ENCODE measurements at regions not wholly inside any gene's neighbourhood (a gene's known extent, or its start where the extent isn't known, plus 50 kb on each side); places are given as distances from the start of the nearest gene placed in this dataset.

GRCh38 chr20:41983159-41983558 lies 365.0 kb upstream of the CHD6 start:
- H3K4me3 ChIP-seq = no peak overlapping the region
- no peak for ATAC-seq (replicated peaks in 6 of 8)
- H3K27ac ChIP-seq = no peak overlapping the region
- WGBS, 10 experiments = 0 to 80% (median 49%) methylated on average over 1 to 3 of the region's 4 CpGs; no CpG with 5 or more reads in 5 of the 10 experiments
- no peaks in the 10 kb centered on the region for H3K4me1 ChIP-seq (replicated peaks in 1 of 2)
- in situ Hi-C loops (cut with MboI; ENCODE audit: low pct_unique_long_range_greater_than_20kb in 2 of 9, low sequenced_read_pairs in 9 of 9, unreplicated experiment in 9 of 9) = no loop called here

- 50 to 100% (median 63%) methylated on average over 1 to 2 of the region's 3 CpGs; no CpG with 5 or more reads in 5 of the 10 experiments for WGBS, 10 experiments
- in situ Hi-C loops (cut with MboI; ENCODE audit: low pct_unique_long_range_greater_than_20kb in 2 of 9, low sequenced_read_pairs in 9 of 9, unreplicated experiment in 9 of 9) = no loop called here
Observed at GRCh38 chr20:41981746-41982145, 363.6 kb upstream of the CHD6 start.

GRCh38 chr20:41978875-41979274 lies 360.7 kb upstream of the CHD6 start:
- 35 to 94% (median 77%) methylated on average over 3 to 4 of the region's 4 CpGs; no CpG with 5 or more reads in 4 of the 10 experiments for WGBS, 10 experiments
- H3K4me1 ChIP-seq (replicated peaks in 1 of 2) = no peaks in the 10 kb centered on the region
- no peak for ATAC-seq (replicated peaks in 6 of 8)
- in situ Hi-C loops (cut with MboI; ENCODE audit: low pct_unique_long_range_greater_than_20kb in 2 of 9, low sequenced_read_pairs in 9 of 9, unreplicated experiment in 9 of 9) = no loop called here
- H3K4me3 ChIP-seq = no peak overlapping the region
- H3K27ac ChIP-seq = no peak overlapping the region

More at GRCh38 chr20:41981746-41982145, 363.6 kb upstream of the CHD6 start:
- no peak for ATAC-seq (replicated peaks in 6 of 8)
- Histone ChIP-seq H3K27ac (no peak overlapping the region), H3K4me3 (no peak overlapping the region), H3K4me1 (replicated peaks in 1 of 2) (no peaks in the 10 kb centered on the region)

- ATAC-seq (replicated peaks in 6 of 8) = no peak
- H3K4me1 ChIP-seq (replicated peaks in 1 of 2) = no peaks in the 10 kb centered on the region
- no peak overlapping the region for H3K27ac ChIP-seq
- 14 to 70% (median 25%) methylated on average over 1 to 4 of the region's 4 CpGs; no CpG with 5 or more reads in 3 of the 10 experiments for WGBS, 10 experiments
- in situ Hi-C loops (cut with MboI; ENCODE audit: low pct_unique_long_range_greater_than_20kb in 2 of 9, low sequenced_read_pairs in 9 of 9, unreplicated experiment in 9 of 9) = no loop called here
- no peak overlapping the region for H3K4me3 ChIP-seq
Observed at GRCh38 chr20:41978246-41978790, 360.1 kb upstream of the CHD6 start.

- Histone ChIP-seq H3K27ac (no peak overlapping the region), H3K4me3 (no peak overlapping the region), H3K4me1 (replicated peaks in 1 of 2) (peaks cover 0 to 5% of the 10 kb centered on the region in 2 donors)
- WGBS, 10 experiments = 0 to 80% (median 42%) methylated on average over 1 to 6 of the region's 6 CpGs; no CpG with 5 or more reads in 3 of the 10 experiments
- in situ Hi-C loops (cut with MboI; ENCODE audit: low pct_unique_long_range_greater_than_20kb in 2 of 9, low sequenced_read_pairs in 9 of 9, unreplicated experiment in 9 of 9) = no loop called here
- no peak for ATAC-seq (replicated peaks in 6 of 8)
Observed at GRCh38 chr20:41969656-41970055, 351.5 kb upstream of the CHD6 start.

GRCh38 chr20:41960166-41960565 lies 342.0 kb upstream of the CHD6 start:
- Histone ChIP-seq H3K4me1 (replicated peaks in 1 of 2) (no peaks in the 10 kb centered on the region), H3K27ac (no peak overlapping the region), H3K4me3 (no peak overlapping the region)
- ATAC-seq (replicated peaks in 6 of 8) = no peak
- WGBS, 10 experiments = 11 to 70% (median 42%) methylated on average over 3 to 7 of the region's 7 CpGs; no CpG with 5 or more reads in 4 of the 10 experiments
- in situ Hi-C loops (cut with MboI; ENCODE audit: low pct_unique_long_range_greater_than_20kb in 2 of 9, low sequenced_read_pairs in 9 of 9, unreplicated experiment in 9 of 9) = no loop called here

GRCh38 chr20:41958391-41958790 lies 340.2 kb upstream of the CHD6 start:
- Histone ChIP-seq H3K27ac (no peak overlapping the region), H3K4me3 (no peak overlapping the region), H3K4me1 (replicated peaks in 1 of 2) (no peaks in the 10 kb centered on the region)
- 0 to 100% (median 33%) methylated on average over 1 of the region's 1 CpG; no CpG with 5 or more reads in 3 of the 10 experiments for WGBS, 10 experiments
- in situ Hi-C loops (cut with MboI; ENCODE audit: low pct_unique_long_range_greater_than_20kb in 2 of 9, low sequenced_read_pairs in 9 of 9, unreplicated experiment in 9 of 9) = no loop called here
- ATAC-seq (replicated peaks in 6 of 8) = no peak

GRCh38 chr20:41956338-41957074 lies 338.3 kb upstream of the CHD6 start:
- in situ Hi-C loops (cut with MboI; ENCODE audit: low pct_unique_long_range_greater_than_20kb in 2 of 9, low sequenced_read_pairs in 9 of 9, unreplicated experiment in 9 of 9) = no loop called here
- no peak overlapping the region for H3K4me3 ChIP-seq
- ATAC-seq (replicated peaks in 6 of 8) = peak in 3 of 8 experiments; percentile 47 to 74 (median 64)
- no peaks in the 10 kb centered on the region for H3K4me1 ChIP-seq (replicated peaks in 1 of 2)
- 9 to 51% (median 44%) methylated on average over 3 to 6 of the region's 6 CpGs; no CpG with 5 or more reads in 1 of the 10 experiments for WGBS, 10 experiments
- no peak overlapping the region for H3K27ac ChIP-seq

- ATAC-seq (replicated peaks in 6 of 8) = peak in 3 of 8 experiments; percentile 45 to 92 (median 76)
- Histone ChIP-seq H3K4me3 (no peak overlapping the region), H3K4me1 (replicated peaks in 1 of 2) (no peaks in the 10 kb centered on the region), H3K27ac (no peak overlapping the region)
- WGBS, 10 experiments = 0 to 95% (median 67%) methylated on average over 1 to 5 of the region's 5 CpGs; no CpG with 5 or more reads in 3 of the 10 experiments
- in situ Hi-C loops (cut with MboI; ENCODE audit: low pct_unique_long_range_greater_than_20kb in 2 of 9, low sequenced_read_pairs in 9 of 9, unreplicated experiment in 9 of 9) = no loop called here
Observed at GRCh38 chr20:41952166-41952565, 334.0 kb upstream of the CHD6 start.

GRCh38 chr20:41951615-41952014 lies 333.4 kb upstream of the CHD6 start:
- WGBS, 10 experiments = 0 to 83% (median 33%) methylated on average over 1 to 2 of the region's 2 CpGs; no CpG with 5 or more reads in 3 of the 10 experiments

GRCh38 chr20:41939659-41940058 lies 321.5 kb upstream of the CHD6 start:
- WGBS, 10 experiments = 0 to 71% (median 50%) methylated on average over 1 to 5 of the region's 5 CpGs; no CpG with 5 or more reads in 1 of the 10 experiments
- H3K4me3 ChIP-seq = no peak overlapping the region
- in situ Hi-C loops (cut with MboI; ENCODE audit: low pct_unique_long_range_greater_than_20kb in 2 of 9, low sequenced_read_pairs in 9 of 9, unreplicated experiment in 9 of 9) = no loop called here
- H3K4me1 ChIP-seq (replicated peaks in 1 of 2) = peaks cover 0 to 3% of the 10 kb centered on the region in 2 donors
- no peak overlapping the region for H3K27ac ChIP-seq
- peak in 3 of 8 experiments; percentile 64 to 97 (median 76) for ATAC-seq (replicated peaks in 6 of 8)

More at GRCh38 chr20:41951615-41952014, 333.4 kb upstream of the CHD6 start:
- H3K27ac ChIP-seq = no peak overlapping the region
- H3K4me1 ChIP-seq (replicated peaks in 1 of 2) = no peaks in the 10 kb centered on the region
- no peak for ATAC-seq (replicated peaks in 6 of 8)
- no peak overlapping the region for H3K4me3 ChIP-seq
- in situ Hi-C loops (cut with MboI; ENCODE audit: low pct_unique_long_range_greater_than_20kb in 2 of 9, low sequenced_read_pairs in 9 of 9, unreplicated experiment in 9 of 9) = no loop called here

- peak in 3 of 8 experiments; percentile 29 to 84 (median 43) for ATAC-seq (replicated peaks in 6 of 8)
- H3K4me3 ChIP-seq = no peak overlapping the region
- WGBS, 10 experiments = 0 to 29% (median 20%) methylated on average over 1 to 2 of the region's 2 CpGs; no CpG with 5 or more reads in 3 of the 10 experiments
- no peak overlapping the region for H3K27ac ChIP-seq
- no peaks in the 10 kb centered on the region for H3K4me1 ChIP-seq (replicated peaks in 1 of 2)
- in situ Hi-C loops (cut with MboI; ENCODE audit: low pct_unique_long_range_greater_than_20kb in 2 of 9, low sequenced_read_pairs in 9 of 9, unreplicated experiment in 9 of 9) = no loop called here
Observed at GRCh38 chr20:41938353-41938752, 320.2 kb upstream of the CHD6 start.

- WGBS, 10 experiments = 9 to 100% (median 61%) methylated on average over 1 to 4 of the region's 4 CpGs
- Histone ChIP-seq H3K4me1 (replicated peaks in 1 of 2) (no peaks in the 10 kb centered on the region), H3K27ac (no peak overlapping the region), H3K4me3 (no peak overlapping the region)
- in situ Hi-C loops (cut with MboI; ENCODE audit: low pct_unique_long_range_greater_than_20kb in 2 of 9, low sequenced_read_pairs in 9 of 9, unreplicated experiment in 9 of 9) = no loop called here
- no peak for ATAC-seq (replicated peaks in 6 of 8)
Observed at GRCh38 chr20:41935259-41935791, 317.1 kb upstream of the CHD6 start.
